Pancreas (tissue), 10 donors: ENCODE measurements at regions not wholly inside any gene's neighbourhood (a gene's known extent, or its start where the extent isn't known, plus 50 kb on each side); places are given as distances from the start of the nearest gene placed in this dataset.

Experiments used
- ATAC-seq, 4 donors: fragments of 200-7000 bp; cut with Tn5 transposase; one replicate each; pipeline versions ENCODE4 v1.8.0 to v1.9.1; 2020; ENCODE audit warnings: mild to moderate bottlenecking in 4 of 4, moderate library complexity in 4 of 4
- DNase-seq, 6 donors: peaks; one replicate each; pipeline ENCODE4 v3.0.0-alpha.2; 2020
- FAIRE-seq: peaks from 2 replicates; lab custom pipeline; 2012; peaks lifted over from hg19 to GRCh38; lab: Jason Lieb, UNC
- H3K27ac ChIP-seq, 4 donors: fragments of 200-600 bp; sonication (generic); 1 replicate in 3 of 4; 2 replicates in 1 of 4; pipeline versions ENCODE4 v1.5.0 to v1.8.0; 2020
- H3K27me3 ChIP-seq, 4 donors: fragments of 200-600 bp; one replicate each; pipeline ENCODE4 v1.8.0; 2021
- H3K36me3 ChIP-seq, 3 donors: fragments of 200-600 bp; sonication (generic) in 1 of 3; one replicate each; pipeline versions ENCODE4 v1.5.0 to v1.8.0; 2020 to 2021
- H3K4me1 ChIP-seq, 3 donors: fragments of 200-600 bp; one replicate each; pipeline ENCODE4 v1.8.0; 2021
- H3K4me3 ChIP-seq, 4 donors: fragments of 200-600 bp; sonication (generic) in 2 of 4; one replicate each; pipeline versions ENCODE4 v1.5.0 to v1.8.0; 2020 to 2021
- H3K9me3 ChIP-seq, 4 donors: fragments of 200-600 bp; one replicate each; pipeline ENCODE4 v1.8.0; 2021
- WGBS, 2 donors: extraction: QIAGEN DNeasy Blood & Tissue Kit; methylation state at CpG; one replicate each; pipeline ENCODE4 v1.1.7; 2013; 5-methylcytosine and 5-hydroxymethylcytosine counted together
- intact Hi-C, 3 donors: fragments of 100-400 bp; cut with DNase I; formaldehyde crosslinking; loops; one replicate each; pipeline versions ENCODE4 v1.11.1 to v1.14.2; 2022
- TF ChIP-seq, protein P1 (sequence below), 4 donors: fragments of 200-600 bp; sonication (generic) in 3 of 4; IDR thresholded peaks; one replicate each; pipeline versions ENCODE4 v1.5.0 to v1.8.0; 2021; ENCODE audit warnings: antibody characterized with exemption in 4 of 4
- donor health status: healthy with polysubstance abuse.
- donor health status: DM: no; HTN: no; CAD: no; lungs with moderate emphysema.
- donor health status: DM: no; HTN: no; CAD: no.
- donor health status: control.
- donor health status: control.
- donor health status: Bipolar disorder and iron deficiency.
- donor health status: DM: yes; HTN: yes; CAD: no.
- donor health status: DM: no; HTN: no; CAD: no.
- donor health status: DM: no; HTN: no; CAD: no.
- donor health status: DM: yes; HTN: yes; CAD: no.

DNA sequence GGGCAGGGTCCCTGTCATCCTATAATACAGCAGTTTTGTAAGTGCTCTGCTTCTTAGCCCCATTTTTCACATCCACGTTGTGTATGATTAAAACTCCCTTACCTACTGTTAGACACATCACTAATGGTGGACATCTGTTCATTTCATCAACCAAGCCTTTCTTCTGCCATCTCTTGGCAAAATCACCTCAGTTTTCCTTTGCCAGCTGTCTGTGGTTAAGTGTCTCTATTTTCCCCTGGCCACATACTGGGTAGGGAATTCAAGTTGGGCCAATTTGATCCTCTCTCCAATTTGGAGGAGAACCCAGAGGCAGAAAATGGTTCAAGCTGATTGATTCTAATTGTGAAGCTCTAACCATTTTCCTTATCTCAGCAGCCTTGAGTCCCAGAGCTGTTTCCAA lies 436.1 kb downstream of the PCDH7 start:
- FAIRE-seq (no peak), ATAC-seq (no peak), DNase-seq (no peak)
- intact Hi-C loops, result no loop called here
- no peaks in the 10 kb centered on the region for H3K27me3 ChIP-seq
- WGBS, 2 donors, result 59 to 63% methylated on average over 1 of the region's 1 CpG
- H3K9me3 ChIP-seq, result no peaks in the 10 kb centered on the region
- H3K36me3 ChIP-seq, result no peaks in the 10 kb centered on the region
- no peaks in the 10 kb centered on the region for H3K4me1 ChIP-seq
- no peak overlapping the region for H3K27ac ChIP-seq
- no peak overlapping the region for H3K4me3 ChIP-seq
- TF ChIP-seq, protein P1, sequence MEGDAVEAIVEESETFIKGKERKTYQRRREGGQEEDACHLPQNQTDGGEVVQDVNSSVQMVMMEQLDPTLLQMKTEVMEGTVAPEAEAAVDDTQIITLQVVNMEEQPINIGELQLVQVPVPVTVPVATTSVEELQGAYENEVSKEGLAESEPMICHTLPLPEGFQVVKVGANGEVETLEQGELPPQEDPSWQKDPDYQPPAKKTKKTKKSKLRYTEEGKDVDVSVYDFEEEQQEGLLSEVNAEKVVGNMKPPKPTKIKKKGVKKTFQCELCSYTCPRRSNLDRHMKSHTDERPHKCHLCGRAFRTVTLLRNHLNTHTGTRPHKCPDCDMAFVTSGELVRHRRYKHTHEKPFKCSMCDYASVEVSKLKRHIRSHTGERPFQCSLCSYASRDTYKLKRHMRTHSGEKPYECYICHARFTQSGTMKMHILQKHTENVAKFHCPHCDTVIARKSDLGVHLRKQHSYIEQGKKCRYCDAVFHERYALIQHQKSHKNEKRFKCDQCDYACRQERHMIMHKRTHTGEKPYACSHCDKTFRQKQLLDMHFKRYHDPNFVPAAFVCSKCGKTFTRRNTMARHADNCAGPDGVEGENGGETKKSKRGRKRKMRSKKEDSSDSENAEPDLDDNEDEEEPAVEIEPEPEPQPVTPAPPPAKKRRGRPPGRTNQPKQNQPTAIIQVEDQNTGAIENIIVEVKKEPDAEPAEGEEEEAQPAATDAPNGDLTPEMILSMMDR (IDR thresholded peaks at IDR 0.05), result no peak

DNA sequence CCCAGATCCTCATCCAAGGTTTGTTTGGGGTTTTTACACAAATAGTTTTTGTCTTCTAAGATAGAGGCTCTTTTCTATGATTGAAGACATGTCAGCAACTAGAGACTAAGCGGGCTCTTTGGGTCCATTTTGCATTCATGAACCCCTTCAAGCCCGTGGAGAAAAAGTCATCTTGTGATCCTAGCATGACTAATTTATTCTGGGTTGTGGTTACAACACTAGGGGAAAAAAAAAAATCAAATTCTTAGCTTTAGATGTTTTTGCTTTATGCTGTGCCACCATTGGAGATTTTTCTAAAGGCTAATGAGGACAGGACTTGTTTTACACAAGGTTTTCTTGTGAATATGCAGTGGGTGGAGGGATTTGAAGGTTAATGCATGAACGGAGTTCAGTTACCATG lies 440.0 kb downstream of the PCDH7 start:
- intact Hi-C loops, result no loop called here

DNA sequence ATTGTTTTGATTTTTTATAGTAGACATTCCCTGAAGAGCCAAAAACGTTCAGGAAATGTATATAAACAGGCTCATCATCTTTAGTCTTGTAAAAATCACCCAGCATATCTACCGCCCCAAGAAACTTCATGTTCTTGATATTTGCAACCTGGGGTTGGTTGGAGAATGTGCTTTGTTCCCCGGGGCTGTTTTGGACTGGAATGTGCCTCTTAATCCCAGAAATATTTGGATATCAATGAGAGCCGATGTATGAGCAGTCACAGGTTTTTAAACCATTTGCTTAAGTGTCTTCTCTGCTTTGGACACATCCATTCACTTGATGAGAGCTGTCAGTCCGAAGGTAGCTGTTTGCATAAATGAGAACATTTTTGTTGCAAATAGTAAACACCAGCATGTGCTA lies 449.7 kb downstream of the PCDH7 start:
- Histone ChIP-seq H3K4me1 (no peaks in the 10 kb centered on the region), H3K27me3 (no peaks in the 10 kb centered on the region), H3K27ac (no peak overlapping the region), H3K36me3 (no peaks in the 10 kb centered on the region), H3K4me3 (no peak overlapping the region), H3K9me3 (no peaks in the 10 kb centered on the region)
- no peak for FAIRE-seq
- TF ChIP-seq, protein P1 (IDR thresholded peaks at IDR 0.05), result no peak
- no peak for ATAC-seq
- no peak for DNase-seq
- intact Hi-C loops, result no loop called here
- WGBS, 2 donors, result 35 to 41% methylated on average over 5 of the region's 5 CpGs

More for the DNA sequence above, 440.0 kb downstream of the PCDH7 start:
- no peak overlapping the region for H3K4me3 ChIP-seq
- FAIRE-seq, result no peak
- no peak for ATAC-seq
- H3K9me3 ChIP-seq, result no peaks in the 10 kb centered on the region
- no peaks in the 10 kb centered on the region for H3K36me3 ChIP-seq
- H3K4me1 ChIP-seq, result no peaks in the 10 kb centered on the region
- no peak for DNase-seq
- H3K27ac ChIP-seq, result no peak overlapping the region
- no peaks in the 10 kb centered on the region for H3K27me3 ChIP-seq
- TF ChIP-seq, protein P1 (IDR thresholded peaks at IDR 0.05), result no peak
- WGBS, 2 donors, result 49 to 64% methylated on average over 3 of the region's 3 CpGs

DNA sequence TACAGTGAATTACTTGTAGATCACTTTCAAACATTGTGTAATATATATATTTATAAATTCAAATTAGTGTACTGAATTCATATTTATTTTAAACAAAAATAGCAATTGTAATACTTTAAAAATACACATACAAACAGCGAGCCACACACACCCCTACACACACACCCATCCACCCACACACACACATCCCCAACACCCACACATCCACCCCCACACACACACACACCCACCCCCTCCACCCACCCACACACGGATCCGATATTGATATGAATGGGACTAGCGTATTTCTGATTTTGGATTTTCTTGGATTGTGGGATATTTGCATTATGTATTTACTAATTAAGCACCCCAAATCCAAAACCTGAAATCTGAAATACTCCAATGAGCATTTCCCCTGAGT lies 451.2 kb downstream of the PCDH7 start:
- no peak for DNase-seq
- Histone ChIP-seq H3K9me3 (no peaks in the 10 kb centered on the region), H3K27ac (no peak overlapping the region), H3K36me3 (no peaks in the 10 kb centered on the region), H3K27me3 (no peaks in the 10 kb centered on the region), H3K4me1 (no peaks in the 10 kb centered on the region), H3K4me3 (no peak overlapping the region)
- intact Hi-C loops, result no loop called here
- ATAC-seq, result no peak
- no peak for FAIRE-seq
- 81 to 88% methylated on average over 4 of the region's 4 CpGs for WGBS, 2 donors
- TF ChIP-seq, protein P1 (IDR thresholded peaks at IDR 0.05), result no peak

DNA sequence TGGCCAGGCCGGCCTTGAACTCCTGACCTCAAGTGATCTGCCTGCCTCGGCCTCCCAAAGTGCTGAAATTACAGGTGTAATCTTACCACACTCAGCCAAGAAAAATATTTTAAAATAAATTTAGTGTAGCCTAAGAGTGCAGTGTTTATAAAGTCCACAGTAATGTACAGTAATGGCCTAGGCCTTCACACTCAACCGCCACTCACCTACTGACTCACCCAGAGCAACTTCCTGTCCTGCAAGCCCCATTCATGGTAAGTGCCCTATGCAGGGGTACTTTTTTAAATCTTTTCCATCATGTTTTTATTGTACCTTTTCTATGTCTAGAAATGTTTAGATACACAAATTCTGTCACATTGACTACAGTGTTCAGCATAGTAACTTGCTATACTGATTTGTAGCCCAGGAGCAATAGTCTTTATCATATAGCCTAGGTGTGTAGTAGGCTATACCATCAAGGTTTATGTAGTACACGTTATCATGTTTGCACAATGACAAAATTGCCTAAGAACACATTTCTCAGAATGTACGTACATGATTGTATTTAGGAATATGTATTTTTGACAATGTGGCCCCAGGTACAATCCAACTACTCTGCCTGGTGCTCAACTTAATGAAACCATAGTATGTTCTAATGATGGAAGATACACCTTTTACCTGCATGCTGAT lies 455.2 kb downstream of the PCDH7 start:
- no peaks in the 10 kb centered on the region for H3K9me3 ChIP-seq
- ATAC-seq (no peak), FAIRE-seq (no peak), DNase-seq (no peak)
- WGBS, 2 donors, result 75 to 79% methylated on average over 5 of the region's 5 CpGs
- intact Hi-C loops, result no loop called here
- TF ChIP-seq, protein P1 (IDR thresholded peaks at IDR 0.05), result no peak
- H3K27me3 ChIP-seq, result no peaks in the 10 kb centered on the region
- no peak overlapping the region for H3K4me3 ChIP-seq
- H3K4me1 ChIP-seq, result no peaks in the 10 kb centered on the region
- H3K27ac ChIP-seq, result no peak overlapping the region
- H3K36me3 ChIP-seq, result no peaks in the 10 kb centered on the region
